Stimulated activated CD4-positive, alpha-beta T cell treated with anti-CD3 and anti-CD28 coated beads, Interleukin-4, amount 100 ng/mL, for 1 hour (primary cell): ENCODE measurements at regions not wholly inside any gene's neighbourhood (a gene's known extent, or its start where the extent isn't known, plus 50 kb on each side); places are given as distances from the start of the nearest gene placed in this dataset.
"Not testable (repeated sequence)": the region's sequence is repeated elsewhere in the genome, so short reads cannot be mapped to it uniquely, and the experiment has no call there.

Experiments used
- DNase-seq: peaks from one replicate; pipeline ENCODE4 v3.0.0-alpha.2; 2020

- no peak for DNase-seq
Measured at GRCh38 chr3:150149651-150150051, 179.0 kb upstream of the PFN2 start.

- DNase-seq: no peak
Measured at GRCh38 chr3:150148227-150148626, 177.5 kb upstream of the PFN2 start.

DNA sequence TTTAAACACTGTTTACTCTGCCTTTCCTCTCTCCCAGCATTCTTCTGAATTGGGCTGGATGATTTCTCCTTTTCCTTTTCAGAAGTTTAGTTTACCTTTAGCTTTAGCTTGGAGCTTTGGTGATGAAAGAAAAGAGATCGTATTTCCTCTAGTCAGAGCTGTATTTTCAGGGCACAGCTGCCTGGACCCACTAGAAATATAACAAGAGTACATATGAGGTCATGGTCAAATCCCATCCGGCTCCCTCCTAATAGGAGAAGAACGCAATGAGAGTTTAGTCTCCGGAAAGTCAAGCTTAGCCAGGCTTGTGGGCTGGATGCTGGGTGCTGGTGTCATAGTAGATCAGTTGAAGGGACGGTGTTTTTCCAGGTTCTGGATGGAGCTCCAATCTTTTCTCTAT, 177.1 kb upstream of the PFN2 start:
- DNase-seq: no peak

- DNase-seq: no peak
Measured at GRCh38 chr3:150146991-150147761, 176.5 kb upstream of the PFN2 start.

GRCh38 chr3:150145659-150146058, 175.0 kb upstream of the PFN2 start:
- no peak for DNase-seq

- no peak for DNase-seq
Measured at GRCh38 chr3:150144191-150144708, 173.6 kb upstream of the PFN2 start.

- no peak for DNase-seq
Measured at GRCh38 chr3:150142936-150143335, 172.2 kb upstream of the PFN2 start.

GRCh38 chr3:150141790-150142326, 171.2 kb upstream of the PFN2 start:
- no peak for DNase-seq

- DNase-seq: no peak
Measured at GRCh38 chr3:150140614-150141321, 170.1 kb upstream of the PFN2 start.

- no peak for DNase-seq
Measured at GRCh38 chr3:150138824-150139223, 168.1 kb upstream of the PFN2 start.

DNA sequence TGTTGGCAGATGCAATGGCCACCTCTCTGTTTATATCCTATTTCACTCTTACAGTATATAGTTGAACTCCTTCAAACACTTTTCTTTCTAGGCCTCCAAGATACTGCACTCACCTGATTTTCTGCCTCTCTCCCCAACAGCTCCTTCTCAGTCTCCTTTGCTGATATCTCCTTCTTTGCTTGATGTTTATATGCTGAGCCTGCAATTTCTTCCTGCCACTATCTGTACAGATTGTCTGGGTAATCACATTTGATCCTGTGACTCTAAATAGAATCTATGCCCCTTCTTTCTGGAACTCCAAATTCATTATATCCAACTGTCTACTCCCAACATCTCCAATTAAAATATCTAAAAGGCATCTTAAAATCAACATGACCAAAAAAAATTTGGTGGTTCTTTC, 165.5 kb upstream of the PFN2 start:
- DNase-seq: no peak

DNA sequence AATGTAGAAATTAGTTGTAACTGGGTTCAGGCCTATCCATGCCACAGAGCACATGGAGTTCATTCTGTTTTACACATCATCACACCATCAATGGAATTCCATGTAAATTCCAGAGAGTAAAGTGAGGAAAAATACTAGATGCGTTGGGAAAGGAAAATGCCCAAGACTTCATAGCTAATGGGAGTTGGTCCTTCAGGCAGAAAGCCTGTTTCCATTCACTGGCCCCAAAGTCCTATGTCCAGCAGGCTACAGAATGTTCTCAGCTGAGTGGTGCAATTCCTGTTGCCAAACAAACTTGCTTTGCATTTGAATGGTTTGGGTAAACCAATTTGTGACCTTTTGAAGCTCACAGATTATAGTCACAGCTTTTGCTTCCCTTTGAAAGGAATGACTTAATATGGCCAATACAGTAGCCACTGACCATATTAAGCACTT, 164.6 kb upstream of the PFN2 start:
- no peak for DNase-seq

GRCh38 chr3:150133293-150133692, 162.6 kb upstream of the PFN2 start:
- DNase-seq: no peak

DNA sequence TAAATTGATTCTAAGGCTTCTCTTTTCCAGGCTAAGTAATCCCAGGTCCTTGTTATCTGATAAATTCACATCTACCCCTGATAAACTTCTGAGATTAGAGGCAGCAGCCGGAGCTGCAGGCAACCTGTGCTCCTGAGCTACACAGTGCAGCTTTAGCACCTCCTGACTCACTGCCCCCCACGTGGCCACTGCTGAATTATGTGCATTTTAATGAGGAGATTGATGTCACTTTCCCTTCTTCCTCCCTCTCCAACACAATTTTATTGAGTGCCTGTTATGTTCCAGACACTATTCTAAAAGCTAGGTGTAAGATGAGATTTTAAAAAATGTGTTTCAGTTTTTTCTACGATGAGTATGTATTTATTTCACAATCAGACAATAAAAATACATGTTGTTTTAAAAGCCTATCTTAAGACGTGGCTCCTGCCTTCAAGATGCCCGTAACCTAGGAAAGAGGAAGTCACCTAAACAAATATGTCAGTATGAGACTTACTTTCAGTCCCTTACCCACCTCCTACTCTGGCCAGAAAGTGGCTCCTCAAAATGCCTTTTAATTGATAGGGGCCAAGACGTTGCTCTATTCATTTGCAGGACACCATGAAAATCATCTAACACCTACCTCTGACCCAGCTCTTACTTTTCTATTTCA, 161.5 kb upstream of the PFN2 start:
- DNase-seq: no peak

GRCh38 chr3:150131663-150132062, 161.0 kb upstream of the PFN2 start:
- DNase-seq: no peak

DNA sequence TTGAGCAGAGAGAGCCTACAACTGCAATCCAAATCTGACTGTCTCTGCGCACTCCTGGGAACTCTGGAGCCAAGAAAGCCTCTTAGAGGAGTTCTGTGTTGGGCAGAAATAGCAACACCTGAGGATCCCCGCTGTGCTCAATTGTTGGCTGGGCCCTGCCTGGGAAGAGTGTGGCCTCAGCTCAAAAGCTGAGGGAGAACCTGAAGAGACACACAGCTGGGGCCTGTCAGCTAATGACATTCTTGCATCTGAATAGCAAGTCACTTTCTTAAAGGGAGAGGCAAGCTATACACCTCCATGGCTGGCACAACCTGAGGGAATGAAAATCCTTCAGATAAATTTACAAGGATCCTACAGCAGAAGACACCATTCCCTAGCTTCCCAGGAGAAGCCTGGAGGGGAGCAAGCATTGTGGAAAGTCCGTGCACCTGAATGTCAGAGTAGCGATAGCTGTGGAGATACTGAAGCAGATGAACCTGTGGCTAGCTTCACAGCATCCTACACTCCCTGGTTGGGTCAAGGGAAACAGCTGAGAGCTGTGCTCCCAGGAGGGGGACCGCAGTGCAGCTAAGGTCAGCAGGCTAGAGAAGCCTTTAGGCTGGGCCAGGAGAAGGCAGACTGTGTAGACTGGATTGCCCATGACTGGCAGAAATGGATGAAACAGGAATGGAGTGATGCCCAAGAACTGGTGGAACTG, 159.9 kb upstream of the PFN2 start:
- no peak for DNase-seq

GRCh38 chr3:150129166-150129565, 158.5 kb upstream of the PFN2 start:
- no peak for DNase-seq

DNA sequence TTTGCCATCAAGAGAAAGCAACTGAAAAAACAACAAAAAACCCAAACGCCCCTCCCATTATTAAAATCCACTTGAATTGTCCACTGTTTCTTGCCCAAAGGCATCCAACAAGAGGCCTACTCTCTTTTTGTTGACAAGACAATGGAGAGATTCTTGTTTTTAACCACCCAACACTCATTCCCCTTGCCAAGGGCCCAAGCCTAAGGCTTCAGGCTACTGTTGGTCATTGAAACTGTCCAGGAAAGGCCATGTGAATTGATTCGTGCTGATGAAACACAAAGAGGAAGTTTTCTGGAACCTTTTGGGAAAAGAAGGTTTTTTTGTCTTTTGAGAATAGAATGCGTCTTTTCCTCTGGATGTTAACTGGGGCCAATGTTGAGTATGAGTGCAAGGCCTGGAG, 157.4 kb upstream of the PFN2 start:
- no peak for DNase-seq

GRCh38 chr3:150127011-150127490, 156.4 kb upstream of the PFN2 start:
- no peak for DNase-seq

DNA sequence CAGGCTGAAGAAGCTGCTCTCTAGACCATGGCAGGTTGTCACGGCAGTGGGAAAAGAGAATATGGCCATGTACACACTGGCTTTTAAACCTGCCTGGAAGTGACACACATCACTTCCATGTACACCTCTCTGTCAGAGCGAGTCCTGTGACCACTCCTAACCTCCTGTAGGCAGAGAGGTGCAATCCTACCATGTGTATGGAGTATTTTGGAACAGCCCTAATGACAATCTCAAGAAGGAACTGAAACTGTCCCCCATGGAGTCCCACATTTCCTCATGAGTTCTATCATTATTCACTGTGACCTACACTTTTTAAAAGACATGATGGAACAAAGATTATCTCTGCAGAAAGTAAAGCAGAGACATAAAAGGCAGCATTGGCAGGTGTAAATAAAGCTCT, 153.4 kb upstream of the PFN2 start:
- DNase-seq: no peak

DNA sequence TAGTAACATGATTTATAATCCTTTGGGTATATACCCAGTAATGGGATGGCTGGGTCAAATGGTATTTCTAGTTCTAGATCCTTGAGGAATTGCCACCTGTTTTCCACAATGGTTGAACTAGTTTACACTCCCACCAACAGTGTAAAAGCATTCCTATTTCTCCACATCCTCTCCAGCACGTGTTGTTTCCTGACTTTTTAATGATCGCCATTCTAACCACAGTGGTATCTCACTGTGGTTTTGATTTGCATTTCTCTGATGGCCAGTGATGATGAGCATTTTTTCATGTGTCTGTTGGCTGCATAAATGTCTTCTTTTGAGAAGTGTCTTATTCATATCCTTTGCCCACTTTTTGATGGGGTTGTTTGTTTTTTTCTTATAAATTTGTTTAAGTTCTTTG, 152.6 kb upstream of the PFN2 start:
- not testable (repeated sequence) for DNase-seq

- DNase-seq: no peak
Measured at GRCh38 chr3:150118219-150118618, 147.5 kb upstream of the PFN2 start.

DNA sequence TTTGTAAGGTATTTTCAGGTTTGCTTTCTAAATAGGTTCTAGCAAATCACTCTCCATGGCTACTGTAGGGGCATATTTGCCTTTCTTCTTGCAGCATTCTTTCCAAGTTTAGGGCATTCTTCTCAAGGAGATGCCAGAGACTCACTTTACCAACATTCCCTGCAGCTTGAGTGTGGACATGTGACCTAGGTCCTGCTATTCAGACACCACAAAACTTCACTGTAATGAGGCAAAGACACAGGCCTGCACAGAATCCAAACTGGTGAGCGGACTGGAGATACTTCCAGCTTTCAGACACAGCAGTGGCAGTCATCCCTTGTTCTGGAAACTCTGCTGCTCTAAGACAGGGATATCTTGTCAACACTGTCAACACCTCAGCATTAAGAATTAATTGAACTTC, 146.4 kb upstream of the PFN2 start:
- no peak for DNase-seq
